Heart left ventricle (tissue), 13 donors: ENCODE measurements at regions not wholly inside any gene's neighbourhood (a gene's known extent, or its start where the extent isn't known, plus 50 kb on each side); places are given as distances from the start of the nearest gene placed in this dataset.

Experiments used
- POLR2A ChIP-seq, 2 donors: fragments of 450-650 bp; IDR thresholded peaks; one replicate each; pipeline ENCODE4 v1.6.1; 2017; ENCODE audit warnings: antibody characterized with exemption in 2 of 2, mild to moderate bottlenecking in 2 of 2, moderate library complexity in 2 of 2
- TF ChIP-seq, protein P1 (sequence below), 12 donors: fragments of 200-600 bp; sonication (generic) in 4 of 12; IDR thresholded peaks; one replicate each; pipeline versions ENCODE4 v1.5.0 to v1.8.0; 2018 to 2022; ENCODE audit warnings: antibody characterized with exemption in 12 of 12, mild to moderate bottlenecking in 5 of 12
- donor health status: ischemic (EF 13 %, LVEDD 7.1; RV severe dilation, severe dysfunction).
- donor health status: DM: no; HTN: yes; CAD: no.
- donor health status: DM: no; HTN: no; CAD: no.
- donor health status: ischemic (EF 25% LVEDD 6.9; RV normal size, moderate dysfunction).
- donor health status: ischemic (EF 25% LVEDD 5.7; RV mildly dilated, moderate dysfunction).
- donor health status: ischemic (EF 35%, LVEDD 5.7; RV mildly dilated, moderate dysfunction).
- donor health status: nonischemic (EF 11% LVEDD 7.7; RV severe dilation, severe dysfunction).
- donor health status: DM: yes; HTN: yes; CAD: no.
- donor health status: PGD.
- donor health status: ischemic (EF 29% LVEDD 5.4; RV normal size, mild dysfunction).
- donor health status: nonischemic (EF 23%, LVEDD 6.1; RV moderate dilation, normal function).

DNA sequence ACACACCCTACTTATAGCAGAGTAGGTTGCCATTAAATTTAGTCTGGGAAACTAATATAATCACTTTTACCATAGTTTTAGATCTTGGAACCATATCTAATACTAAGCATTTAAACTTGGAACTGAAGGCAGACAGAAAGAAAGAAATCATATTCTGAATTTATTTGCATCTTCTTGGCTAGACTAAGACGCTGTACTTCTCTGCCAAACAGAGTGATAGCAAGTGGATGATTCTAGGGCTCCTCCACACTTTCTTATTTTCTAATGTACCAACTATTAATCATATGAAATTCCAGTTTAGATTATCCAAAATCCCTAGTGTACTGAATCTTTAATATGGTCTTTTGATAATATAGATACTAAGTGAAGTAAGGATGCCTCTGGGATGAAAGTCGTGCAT is 277.0 kb downstream of the CENPW start:
- TF ChIP-seq, protein P1, sequence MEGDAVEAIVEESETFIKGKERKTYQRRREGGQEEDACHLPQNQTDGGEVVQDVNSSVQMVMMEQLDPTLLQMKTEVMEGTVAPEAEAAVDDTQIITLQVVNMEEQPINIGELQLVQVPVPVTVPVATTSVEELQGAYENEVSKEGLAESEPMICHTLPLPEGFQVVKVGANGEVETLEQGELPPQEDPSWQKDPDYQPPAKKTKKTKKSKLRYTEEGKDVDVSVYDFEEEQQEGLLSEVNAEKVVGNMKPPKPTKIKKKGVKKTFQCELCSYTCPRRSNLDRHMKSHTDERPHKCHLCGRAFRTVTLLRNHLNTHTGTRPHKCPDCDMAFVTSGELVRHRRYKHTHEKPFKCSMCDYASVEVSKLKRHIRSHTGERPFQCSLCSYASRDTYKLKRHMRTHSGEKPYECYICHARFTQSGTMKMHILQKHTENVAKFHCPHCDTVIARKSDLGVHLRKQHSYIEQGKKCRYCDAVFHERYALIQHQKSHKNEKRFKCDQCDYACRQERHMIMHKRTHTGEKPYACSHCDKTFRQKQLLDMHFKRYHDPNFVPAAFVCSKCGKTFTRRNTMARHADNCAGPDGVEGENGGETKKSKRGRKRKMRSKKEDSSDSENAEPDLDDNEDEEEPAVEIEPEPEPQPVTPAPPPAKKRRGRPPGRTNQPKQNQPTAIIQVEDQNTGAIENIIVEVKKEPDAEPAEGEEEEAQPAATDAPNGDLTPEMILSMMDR (IDR thresholded peaks at IDR 0.05), result no peak
- TF ChIP-seq POLR2A (IDR thresholded peaks at IDR 0.05), result no peak
